HUDEP-2 (cell line): ENCODE measurements at regions not wholly inside any gene's neighbourhood (a gene's known extent, or its start where the extent isn't known, plus 50 kb on each side); places are given as distances from the start of the nearest gene placed in this dataset.
A peak's percentile ranks its signal among the peaks of the same experiment; 100 is the strongest.

Experiments
- DNase-seq, 76 experiments: peaks; one replicate each; lab custom pipeline; 2025; ENCODE audit not compliant: unreplicated experiment in 76 of 76; lab: John Stamatoyannopoulos, UW

- DNase-seq, result no peak
These were observed 50.3 kb downstream of the PLXNA1 start for GRCh38 chr3:127033171-127033570.

DNA sequence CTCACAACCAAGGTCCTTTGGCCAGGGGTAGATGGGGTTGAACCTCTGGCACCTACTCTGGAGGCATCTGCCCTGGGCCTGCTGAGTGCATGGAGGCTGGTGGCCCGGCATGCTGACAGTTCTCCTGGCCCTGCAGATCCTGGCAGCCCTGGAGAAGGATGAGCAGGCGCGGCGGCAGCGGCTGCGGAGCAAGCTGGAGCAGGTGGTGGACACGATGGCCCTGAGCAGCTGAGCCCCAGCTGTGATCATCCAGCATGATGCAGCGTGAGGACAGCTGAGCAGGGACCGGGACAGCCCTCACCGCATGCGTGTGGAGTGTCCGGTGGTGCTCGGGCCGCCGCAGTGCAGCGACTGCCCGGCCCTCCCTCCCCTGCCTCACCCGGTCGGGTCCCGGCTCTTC lies 50.9 kb downstream of the PLXNA1 start:
- DNase-seq, result no peak

DNA sequence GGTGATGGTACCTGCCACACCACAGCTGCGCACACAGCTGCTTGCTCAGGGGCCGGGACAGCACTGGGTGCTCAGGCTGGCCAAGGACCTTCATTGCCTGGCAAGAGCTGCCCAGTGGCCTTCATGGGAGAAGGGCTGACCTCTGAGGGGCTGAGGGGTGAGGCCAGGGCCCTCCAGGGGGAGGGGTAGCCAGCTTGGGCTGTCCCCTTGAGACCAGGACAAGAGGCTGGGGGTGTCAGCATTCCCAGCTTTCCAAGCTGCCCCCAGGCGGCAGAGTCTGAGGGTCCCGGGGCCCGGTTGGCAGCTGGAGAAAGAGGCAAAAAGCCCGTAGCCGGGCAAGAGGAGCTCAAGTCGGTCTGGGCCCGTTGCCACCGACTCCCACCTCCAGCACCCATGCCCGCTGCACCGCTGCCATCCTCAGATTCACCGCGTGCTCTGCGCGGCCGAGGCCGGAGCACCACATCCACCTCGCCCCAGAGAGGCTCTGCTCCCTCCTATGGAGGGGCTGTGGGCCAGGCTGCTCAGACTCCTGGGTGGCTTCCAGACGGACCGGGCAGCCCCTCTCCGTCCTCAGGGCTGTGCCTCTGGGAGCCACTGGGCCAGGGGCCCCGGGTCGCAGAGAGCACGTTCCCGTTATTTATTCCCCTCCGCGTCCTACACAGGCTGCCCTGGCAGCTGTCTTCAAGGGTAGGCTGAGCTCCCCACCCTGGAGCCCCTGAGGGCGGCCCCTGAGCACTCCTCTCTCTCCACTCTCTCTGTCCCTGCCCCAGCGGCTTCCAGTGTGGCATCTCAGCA lies 51.5 kb downstream of the PLXNA1 start:
- no peak for DNase-seq

GRCh38 chr3:127034990-127035652 lies 52.2 kb downstream of the PLXNA1 start:
- DNase-seq, result no peak

DNA sequence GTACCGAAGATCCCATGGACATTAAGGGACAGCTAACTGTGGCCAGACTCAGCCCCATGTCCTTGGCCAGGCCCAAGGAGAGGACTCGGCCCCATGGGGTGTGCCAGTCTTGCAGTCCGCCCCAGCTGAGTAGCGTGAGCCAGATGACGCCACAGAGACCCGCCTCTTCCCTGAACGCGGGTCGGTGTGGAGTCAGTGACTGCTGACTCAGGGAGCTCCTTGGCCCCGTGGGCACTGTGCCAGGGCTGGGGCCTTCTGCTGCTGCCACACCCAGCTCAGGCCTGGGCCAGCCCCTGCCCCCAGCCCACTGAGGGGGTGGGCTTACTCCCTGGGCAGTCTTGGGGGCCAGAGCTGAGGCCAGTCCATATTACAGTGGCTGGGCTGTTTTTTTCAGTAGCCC lies 52.8 kb downstream of the PLXNA1 start:
- DNase-seq, result peak in 74 of 76 experiments; percentile 22 to 89 (median 75)

GRCh38 chr3:127036209-127037020 lies 53.5 kb downstream of the PLXNA1 start:
- DNase-seq, result peak in 66 of 76 experiments; percentile 1 to 64 (median 42)

DNA sequence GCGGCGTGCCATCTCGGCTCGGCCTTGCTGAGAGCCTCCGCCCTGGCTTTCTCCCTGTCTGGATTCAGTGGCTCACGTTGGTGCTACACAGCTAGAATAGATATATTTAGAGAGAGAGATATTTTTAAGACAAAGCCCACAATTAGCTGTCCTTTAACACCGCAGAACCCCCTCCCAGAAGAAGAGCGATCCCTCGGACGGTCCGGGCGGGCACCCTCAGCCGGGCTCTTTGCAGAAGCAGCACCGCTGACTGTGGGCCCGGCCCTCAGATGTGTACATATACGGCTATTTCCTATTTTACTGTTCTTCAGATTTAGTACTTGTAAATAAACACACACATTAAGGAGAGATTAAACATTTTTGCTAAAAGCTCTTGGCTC lies 54.1 kb downstream of the PLXNA1 start:
- no peak for DNase-seq

- no peak for DNase-seq
These were observed 54.5 kb downstream of the PLXNA1 start for GRCh38 chr3:127037418-127037841.

DNA sequence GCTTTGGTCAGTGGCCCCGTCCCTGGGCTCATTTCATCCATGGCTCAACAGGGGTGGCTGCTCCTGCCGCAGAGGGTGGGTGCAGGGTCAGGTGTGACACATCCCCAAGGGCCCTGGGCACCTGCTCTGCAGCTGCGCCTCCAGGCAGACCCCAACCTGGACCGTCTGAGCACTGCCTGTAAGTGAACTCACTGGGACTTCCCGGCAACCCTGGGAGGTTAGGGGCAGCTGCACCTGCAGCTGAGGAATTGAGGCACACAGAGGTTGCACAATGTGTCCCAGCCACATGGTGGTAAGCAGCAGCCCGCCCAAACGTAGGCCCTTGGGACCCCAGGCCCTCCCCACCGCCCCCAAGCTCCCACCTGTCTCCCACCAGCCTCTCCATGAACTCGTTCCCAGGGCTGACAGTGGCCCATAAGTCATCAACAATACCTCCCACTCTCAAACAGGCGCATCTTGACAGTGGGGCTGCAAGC lies 55.1 kb downstream of the PLXNA1 start:
- no peak for DNase-seq

DNA sequence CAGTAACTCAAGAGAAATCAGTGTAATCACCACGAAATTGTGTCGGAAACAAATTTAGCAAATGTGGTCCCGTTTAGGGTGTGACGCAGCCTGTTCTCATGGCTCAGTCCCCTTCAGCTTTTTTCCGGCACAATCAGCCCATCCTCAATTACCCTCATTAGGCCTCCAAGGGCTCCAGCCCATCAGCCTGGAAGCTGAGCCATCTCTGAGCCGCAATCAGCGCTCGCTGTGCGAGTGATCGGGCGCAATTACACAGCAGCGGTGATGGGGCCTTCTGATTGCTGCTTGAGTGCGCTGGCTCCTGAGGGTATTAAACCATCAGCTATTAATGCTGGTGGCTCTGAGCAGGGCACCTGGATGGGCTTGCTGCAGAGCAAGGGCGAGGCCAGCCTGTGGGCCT lies 55.6 kb downstream of the PLXNA1 start:
- DNase-seq, result no peak

- no peak for DNase-seq
These were observed 56.1 kb downstream of the PLXNA1 start for GRCh38 chr3:127038923-127039581.

DNA sequence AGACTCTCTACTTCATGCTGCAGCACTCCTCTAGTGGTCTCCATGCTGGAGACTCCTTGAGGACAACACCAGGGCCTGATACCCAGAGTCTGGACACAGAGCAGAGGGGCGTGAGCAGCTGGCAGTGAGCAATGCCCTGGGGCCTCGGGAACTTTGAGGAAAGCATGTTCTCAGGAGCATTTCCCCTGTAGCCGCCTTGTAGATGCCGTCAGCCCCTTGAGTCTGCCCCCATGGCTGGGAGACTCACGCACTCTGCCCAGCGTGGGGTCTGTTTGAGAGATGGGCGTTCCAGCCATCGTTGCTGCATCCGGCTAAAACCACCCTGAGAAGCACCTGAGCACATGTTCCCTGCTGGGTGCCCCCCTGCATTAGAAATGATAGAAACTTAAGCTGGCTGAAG lies 56.8 kb downstream of the PLXNA1 start:
- no peak for DNase-seq

DNA sequence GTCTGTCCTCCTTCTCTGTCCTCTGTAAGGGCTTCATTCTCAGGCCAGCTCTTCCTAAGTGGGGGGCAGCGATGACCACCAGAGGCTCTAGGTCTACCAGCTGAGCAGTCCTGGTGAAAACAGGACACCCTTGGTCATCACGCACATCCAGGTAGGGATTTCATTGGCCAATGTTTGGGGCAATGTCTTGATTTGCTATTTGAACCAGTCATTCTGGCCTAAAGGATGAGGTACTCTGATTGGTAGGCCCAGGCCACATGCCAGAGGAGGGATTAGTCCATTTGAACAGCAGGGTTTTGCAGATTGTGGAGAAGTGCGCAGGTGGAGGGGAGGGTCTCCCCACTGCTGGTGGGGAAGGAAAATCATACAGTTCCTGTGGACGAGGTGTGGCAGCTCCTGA lies 57.3 kb downstream of the PLXNA1 start:
- DNase-seq, result no peak

DNA sequence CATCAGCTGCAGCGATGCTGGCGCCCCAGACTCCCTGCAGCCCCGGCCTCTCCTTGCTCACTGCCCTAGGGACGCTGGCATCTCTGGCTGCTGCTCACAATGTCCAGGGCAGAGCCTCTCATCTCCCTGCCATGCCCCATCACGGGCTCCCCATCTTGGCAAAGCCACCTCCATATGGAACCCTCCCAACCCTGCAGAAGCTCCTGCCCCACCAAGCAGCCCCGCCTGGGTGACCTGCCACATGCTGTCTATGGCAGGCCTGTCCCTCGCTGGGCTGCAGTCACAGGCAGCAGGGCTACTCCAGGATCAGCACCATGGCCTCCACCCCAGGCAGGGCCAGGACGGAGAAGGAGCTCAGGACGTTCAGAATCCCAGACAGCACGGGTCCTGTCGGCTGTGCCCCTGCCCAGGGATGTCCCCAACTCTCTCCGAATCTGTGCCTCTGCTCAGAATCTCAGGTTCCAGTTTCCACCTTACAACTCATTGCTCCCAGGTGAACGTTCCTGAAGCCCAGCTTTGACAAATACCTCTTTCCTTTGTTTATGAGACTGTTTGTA lies 58.4 kb downstream of the PLXNA1 start:
- no peak for DNase-seq

DNA sequence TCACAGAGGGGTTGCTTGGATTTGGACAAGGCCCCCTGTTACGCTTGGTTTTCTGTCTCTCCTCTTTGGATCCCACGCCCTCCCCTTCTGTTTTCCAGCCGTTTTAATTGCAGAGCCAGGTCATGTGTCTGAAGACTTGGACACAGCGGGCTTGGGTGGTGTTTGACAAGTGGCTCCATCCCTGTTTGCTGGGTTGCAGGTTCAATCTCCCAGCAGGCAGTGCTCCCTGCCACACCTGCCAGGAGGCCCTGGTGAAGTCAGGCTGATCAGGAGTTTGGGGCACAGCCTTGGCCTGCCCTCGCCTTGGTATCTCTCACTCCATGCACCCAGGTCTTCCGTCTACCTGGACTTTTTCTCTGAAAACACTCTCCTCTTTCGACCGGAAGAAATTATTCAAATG lies 59.0 kb downstream of the PLXNA1 start:
- DNase-seq, result no peak

GRCh38 chr3:127042634-127043033 lies 59.7 kb downstream of the PLXNA1 start:
- DNase-seq, result no peak

- DNase-seq, result no peak
These were observed 60.2 kb downstream of the PLXNA1 start for GRCh38 chr3:127043041-127043641.

GRCh38 chr3:127043731-127044510 lies 61.0 kb downstream of the PLXNA1 start:
- no peak for DNase-seq

- DNase-seq, result peak in 1 of 76 experiments; percentile 24
These were observed 62.1 kb downstream of the PLXNA1 start for GRCh38 chr3:127044996-127045395.
